Mesothelial cell of epicardium (in vitro differentiated cells): ENCODE measurements at regions not wholly inside any gene's neighbourhood (a gene's known extent, or its start where the extent isn't known, plus 50 kb on each side); places are given as distances from the start of the nearest gene placed in this dataset.

Experiments used
- DNase-seq, 2 experiments: peaks; one replicate each; pipeline ENCODE4 v3.0.0; 2021; ENCODE audit warnings: low spot score in 2 of 2; ENCODE audit not compliant: unreplicated experiment in 2 of 2
- H3K27ac Mint-ChIP-seq: 2 replicates; pipeline ENCODE4 v1.8.0; 2021; ENCODE audit warnings: mixed read lengths
- H3K27me3 Mint-ChIP-seq: 2 replicates; pipeline ENCODE4 v1.8.0; 2021; ENCODE audit warnings: low read depth, mixed read lengths
- H3K36me3 Mint-ChIP-seq: 2 replicates; pipeline ENCODE4 v1.8.0; 2021; ENCODE audit warnings: mixed read lengths
- H3K4me1 Mint-ChIP-seq: 2 replicates; pipeline ENCODE4 v1.8.0; 2021; ENCODE audit warnings: mixed read lengths
- H3K4me3 Mint-ChIP-seq: 2 replicates; pipeline ENCODE4 v1.8.0; 2021; ENCODE audit warnings: mild to moderate bottlenecking, moderate library complexity, mixed read lengths
- H3K9me3 Mint-ChIP-seq: 2 replicates; pipeline ENCODE4 v1.8.0; 2021; ENCODE audit warnings: mixed read lengths
- TF ChIP-seq, protein P1 (sequence below): fragments of 200-600 bp; sonication (generic); IDR thresholded peaks from one replicate; pipeline ENCODE4 v1.5.0; 2021; ENCODE audit warnings: antibody characterized with exemption; ENCODE audit not compliant: unreplicated experiment

DNA sequence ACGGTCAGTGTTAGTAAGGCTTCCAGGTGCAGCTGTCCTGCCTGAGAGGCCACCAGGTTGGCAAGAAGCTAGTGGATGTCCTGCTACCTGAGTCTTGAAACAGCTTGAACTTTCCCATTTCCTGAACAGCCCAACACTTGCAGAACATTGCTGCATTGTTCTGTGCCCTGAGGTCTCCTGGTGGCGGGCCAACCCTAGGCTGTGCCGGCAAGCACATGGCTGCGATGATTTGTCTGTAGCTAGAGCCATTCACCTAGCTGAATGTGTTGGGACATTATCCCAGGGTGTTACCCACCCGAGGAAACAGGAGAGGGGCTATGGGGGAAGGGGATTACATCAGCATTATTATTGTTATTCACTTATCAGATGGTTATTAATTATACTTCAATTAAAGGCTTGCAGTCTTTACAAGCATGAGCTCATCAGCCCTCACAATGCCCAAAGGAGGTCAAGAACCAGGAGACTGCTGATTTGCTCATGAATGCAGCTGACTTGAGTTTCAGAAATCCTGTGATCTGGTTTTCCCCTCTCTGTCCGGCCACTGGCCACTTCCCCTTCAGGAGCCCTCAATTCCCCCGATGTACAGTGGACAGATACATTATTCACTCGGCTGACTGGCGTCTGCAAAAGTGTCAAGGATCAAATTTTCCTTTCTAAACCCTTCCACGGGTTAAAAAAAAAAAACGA, 187.6 kb upstream of the TSC22D1 start:
- Mint-ChIP-seq H3K27me3 (no peaks in the 10 kb centered on the region), H3K4me3 (no peak overlapping the region), H3K4me1 (peaks cover 43% of the 10 kb centered on the region), H3K27ac (no peak overlapping the region), H3K36me3 (no peaks in the 10 kb centered on the region), H3K9me3 (no peaks in the 10 kb centered on the region)
- no peak for DNase-seq
- TF ChIP-seq, protein P1, sequence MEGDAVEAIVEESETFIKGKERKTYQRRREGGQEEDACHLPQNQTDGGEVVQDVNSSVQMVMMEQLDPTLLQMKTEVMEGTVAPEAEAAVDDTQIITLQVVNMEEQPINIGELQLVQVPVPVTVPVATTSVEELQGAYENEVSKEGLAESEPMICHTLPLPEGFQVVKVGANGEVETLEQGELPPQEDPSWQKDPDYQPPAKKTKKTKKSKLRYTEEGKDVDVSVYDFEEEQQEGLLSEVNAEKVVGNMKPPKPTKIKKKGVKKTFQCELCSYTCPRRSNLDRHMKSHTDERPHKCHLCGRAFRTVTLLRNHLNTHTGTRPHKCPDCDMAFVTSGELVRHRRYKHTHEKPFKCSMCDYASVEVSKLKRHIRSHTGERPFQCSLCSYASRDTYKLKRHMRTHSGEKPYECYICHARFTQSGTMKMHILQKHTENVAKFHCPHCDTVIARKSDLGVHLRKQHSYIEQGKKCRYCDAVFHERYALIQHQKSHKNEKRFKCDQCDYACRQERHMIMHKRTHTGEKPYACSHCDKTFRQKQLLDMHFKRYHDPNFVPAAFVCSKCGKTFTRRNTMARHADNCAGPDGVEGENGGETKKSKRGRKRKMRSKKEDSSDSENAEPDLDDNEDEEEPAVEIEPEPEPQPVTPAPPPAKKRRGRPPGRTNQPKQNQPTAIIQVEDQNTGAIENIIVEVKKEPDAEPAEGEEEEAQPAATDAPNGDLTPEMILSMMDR, result no peak

DNA sequence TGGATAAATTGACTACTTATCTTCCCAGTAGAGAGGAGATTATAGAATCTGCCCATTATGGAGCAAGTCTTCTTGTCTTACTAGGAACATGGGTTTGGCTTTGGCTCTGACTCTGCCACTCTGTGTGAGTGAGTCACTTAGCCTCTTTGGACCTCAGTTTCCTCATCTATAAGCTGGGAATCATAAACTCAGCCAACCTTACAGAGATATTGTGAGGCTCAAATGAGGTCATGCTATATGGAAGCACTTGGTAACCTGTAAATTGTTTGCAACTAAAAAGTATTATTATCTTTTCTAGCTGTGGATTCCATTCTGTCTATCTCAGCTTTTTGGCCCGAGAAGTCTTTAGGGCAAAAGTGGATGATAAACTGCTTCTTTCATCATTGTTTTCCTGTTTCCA, 186.8 kb upstream of the TSC22D1 start:
- H3K4me1 Mint-ChIP-seq, result peaks cover 50% of the 10 kb centered on the region
- H3K4me3 Mint-ChIP-seq, result no peak overlapping the region
- no peak for DNase-seq

DNA sequence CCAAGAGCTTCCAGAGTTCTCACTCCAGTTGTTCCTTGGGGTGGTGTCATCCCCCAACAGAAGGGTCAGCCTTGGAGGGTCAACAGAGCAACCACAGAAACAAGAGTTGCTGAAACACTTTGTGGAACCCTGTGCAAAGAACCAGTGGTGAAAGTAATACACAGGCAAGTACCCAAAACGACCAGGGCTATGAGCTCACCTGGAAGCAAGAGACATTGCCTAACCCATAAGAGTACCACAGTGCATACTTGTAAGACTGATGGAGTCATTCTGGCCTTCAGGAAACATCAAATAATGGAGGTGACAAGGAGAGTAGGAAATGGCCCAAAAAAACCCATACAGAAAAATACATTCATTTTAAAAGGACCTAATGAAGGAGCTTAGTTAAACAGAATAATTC, 184.3 kb upstream of the TSC22D1 start:
- Mint-ChIP-seq H3K4me3 (no peak overlapping the region), H3K27ac (peak overlapping the region; percentile 70), H3K4me1 (peaks cover 65% of the 10 kb centered on the region), H3K36me3 (no peaks in the 10 kb centered on the region), H3K9me3 (no peaks in the 10 kb centered on the region), H3K27me3 (no peaks in the 10 kb centered on the region)
- no peak for DNase-seq
- TF ChIP-seq, protein P1, result no peak

More for the DNA sequence above, 186.8 kb upstream of the TSC22D1 start:
- no peaks in the 10 kb centered on the region for H3K27me3 Mint-ChIP-seq
- no peak overlapping the region for H3K27ac Mint-ChIP-seq
- no peaks in the 10 kb centered on the region for H3K36me3 Mint-ChIP-seq
- TF ChIP-seq, protein P1, result no peak
- H3K9me3 Mint-ChIP-seq, result no peaks in the 10 kb centered on the region

DNA sequence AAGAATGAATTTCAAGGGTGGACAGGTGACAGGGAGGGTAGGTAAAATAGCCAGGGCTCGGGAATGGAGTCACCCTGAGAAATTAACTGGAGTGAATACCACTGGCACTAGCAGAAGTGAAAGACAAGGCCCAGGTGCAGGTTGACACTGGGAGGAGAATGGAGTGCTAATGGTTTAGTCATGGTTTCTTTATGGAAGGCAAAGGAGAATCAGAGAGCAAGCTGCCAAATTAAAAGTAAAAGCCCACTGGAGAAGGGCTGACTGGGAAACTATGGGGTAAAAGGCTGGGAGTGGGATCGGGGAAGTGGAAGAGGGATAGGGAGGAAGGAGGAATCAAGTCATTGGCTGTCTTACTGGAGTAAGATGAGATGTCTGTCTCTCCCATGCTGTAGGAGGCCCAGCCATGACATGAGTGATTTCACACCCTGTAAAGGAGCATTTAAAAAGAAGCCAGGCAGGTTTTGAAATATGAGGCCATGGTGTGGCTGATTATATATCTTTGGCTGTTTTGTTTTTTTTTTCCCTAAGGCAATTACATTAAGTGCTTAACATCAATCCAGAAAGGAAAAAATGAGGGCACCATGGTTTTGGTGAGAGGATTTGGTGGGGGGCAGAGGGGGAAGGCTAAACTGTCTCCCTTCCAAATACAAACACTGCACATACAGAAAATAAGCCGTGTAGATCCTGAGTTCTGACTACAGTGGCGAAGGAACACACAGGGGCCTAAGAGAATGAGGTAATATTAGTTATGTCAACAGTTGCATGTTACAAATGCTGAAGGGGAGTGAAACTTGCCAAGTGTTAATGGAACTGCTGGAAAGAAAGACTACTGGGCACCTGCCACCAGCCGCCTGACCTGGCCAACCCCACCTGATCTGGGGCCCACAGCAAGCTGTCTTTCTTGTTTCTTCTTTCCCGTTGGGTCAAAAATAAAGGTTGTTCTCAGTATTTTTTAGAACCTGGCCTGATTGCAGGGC, 183.5 kb upstream of the TSC22D1 start:
- no peaks in the 10 kb centered on the region for H3K36me3 Mint-ChIP-seq
- no peak overlapping the region for H3K4me3 Mint-ChIP-seq
- TF ChIP-seq, protein P1, result no peak
- peak overlapping the region; percentile 70 for H3K27ac Mint-ChIP-seq
- H3K9me3 Mint-ChIP-seq, result no peaks in the 10 kb centered on the region
- no peaks in the 10 kb centered on the region for H3K27me3 Mint-ChIP-seq
- peaks cover 60% of the 10 kb centered on the region for H3K4me1 Mint-ChIP-seq
- no peak for DNase-seq

DNA sequence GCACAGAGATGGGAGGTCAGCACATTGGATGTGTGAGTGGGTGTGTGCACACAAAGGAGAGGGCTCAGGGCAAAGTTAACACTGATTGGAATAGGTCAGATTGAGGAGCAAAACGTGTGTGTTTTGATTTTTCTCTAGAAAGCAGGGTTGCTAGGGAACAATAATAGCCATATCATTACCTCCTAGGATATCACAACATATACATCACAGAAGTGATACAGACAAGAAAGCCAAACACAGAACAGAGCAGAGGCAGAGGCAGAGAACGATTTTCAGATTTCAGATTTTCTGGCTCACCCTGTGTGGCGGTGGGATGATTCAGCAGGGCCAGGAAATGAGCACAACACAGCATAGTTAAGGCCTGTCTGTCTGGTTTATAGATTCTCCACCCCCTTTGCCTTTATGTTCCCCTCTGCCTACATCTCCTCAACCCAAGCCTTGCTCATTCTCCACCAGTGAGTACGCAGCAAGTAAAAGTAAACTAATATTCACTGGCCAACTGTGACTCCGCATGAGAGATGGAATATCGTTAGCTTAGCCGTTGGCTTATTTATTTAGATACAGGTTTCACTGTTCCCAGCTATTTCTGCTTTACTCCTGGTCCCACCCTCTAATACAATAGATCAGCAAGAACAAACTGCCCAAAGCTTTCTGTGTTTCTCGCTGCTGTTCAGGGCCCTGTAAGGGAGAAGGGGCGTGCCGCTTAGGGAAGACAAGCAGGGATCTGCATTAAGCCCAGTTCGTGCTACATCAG, 182.7 kb upstream of the TSC22D1 start:
- H3K4me1 Mint-ChIP-seq, result peaks cover 52% of the 10 kb centered on the region
- H3K9me3 Mint-ChIP-seq, result no peaks in the 10 kb centered on the region
- H3K27ac Mint-ChIP-seq, result peak overlapping the region; percentile 70
- TF ChIP-seq, protein P1, result no peak
- H3K36me3 Mint-ChIP-seq, result no peaks in the 10 kb centered on the region
- H3K4me3 Mint-ChIP-seq, result no peak overlapping the region
- DNase-seq, result no peak
- H3K27me3 Mint-ChIP-seq, result no peaks in the 10 kb centered on the region
